ENCODE measurements at regions not wholly inside any gene's neighbourhood (a gene's known extent, or its start where the extent isn't known, plus 50 kb on each side); places are given as distances from the start of the nearest gene placed in this dataset.

GRCh38 chr2:167406558-167406957 is 518.3 kb downstream of the XIRP2 start (continued):
- TF ChIP-seq, protein P1, sequence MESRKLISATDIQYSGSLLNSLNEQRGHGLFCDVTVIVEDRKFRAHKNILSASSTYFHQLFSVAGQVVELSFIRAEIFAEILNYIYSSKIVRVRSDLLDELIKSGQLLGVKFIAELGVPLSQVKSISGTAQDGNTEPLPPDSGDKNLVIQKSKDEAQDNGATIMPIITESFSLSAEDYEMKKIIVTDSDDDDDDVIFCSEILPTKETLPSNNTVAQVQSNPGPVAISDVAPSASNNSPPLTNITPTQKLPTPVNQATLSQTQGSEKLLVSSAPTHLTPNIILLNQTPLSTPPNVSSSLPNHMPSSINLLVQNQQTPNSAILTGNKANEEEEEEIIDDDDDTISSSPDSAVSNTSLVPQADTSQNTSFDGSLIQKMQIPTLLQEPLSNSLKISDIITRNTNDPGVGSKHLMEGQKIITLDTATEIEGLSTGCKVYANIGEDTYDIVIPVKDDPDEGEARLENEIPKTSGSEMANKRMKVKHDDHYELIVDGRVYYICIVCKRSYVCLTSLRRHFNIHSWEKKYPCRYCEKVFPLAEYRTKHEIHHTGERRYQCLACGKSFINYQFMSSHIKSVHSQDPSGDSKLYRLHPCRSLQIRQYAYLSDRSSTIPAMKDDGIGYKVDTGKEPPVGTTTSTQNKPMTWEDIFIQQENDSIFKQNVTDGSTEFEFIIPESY (IDR thresholded peaks at IDR 0.05; ENCODE audit: borderline replicate concordance, low read depth), result no peak
- no peak for TF ChIP-seq TEAD4 (IDR thresholded peaks at IDR 0.05; ENCODE audit: borderline replicate concordance, insufficient read depth)

DNA sequence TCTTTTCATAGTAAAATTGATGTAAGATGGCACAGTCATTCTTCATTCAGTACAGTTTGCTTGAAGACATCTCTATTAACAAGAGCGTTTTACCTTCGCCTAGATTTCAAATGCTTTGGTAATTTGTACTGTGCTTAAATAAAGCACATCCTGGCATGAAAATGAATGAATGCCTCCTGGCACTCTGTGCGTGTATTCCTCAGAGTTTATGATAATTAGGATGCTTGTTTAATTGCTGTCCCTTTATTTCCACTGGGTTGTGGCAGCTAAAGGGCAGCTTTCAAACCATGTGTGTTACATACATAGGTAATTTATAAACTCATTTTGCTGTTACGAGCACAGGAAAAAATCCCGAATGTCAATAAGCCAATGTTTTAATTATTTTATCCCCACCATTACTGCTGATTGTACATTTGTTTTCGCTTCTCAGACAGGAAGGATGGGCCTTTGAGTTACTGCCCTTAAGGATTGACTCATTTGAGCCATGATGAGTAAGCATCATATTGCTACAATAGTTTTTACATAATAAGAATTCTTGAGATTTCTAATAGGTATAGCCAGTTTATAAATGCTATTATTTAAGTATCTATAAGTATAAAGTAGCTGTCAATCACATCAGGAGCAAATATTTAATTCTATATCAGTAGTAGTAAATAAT is 516.5 kb downstream of the XIRP2 start:
- 74% methylated on average over 6 of the region's 6 CpGs for WGBS (ENCODE audit: low lambda C conversion rate)
- POLR2A ChIA-PET, result no interaction called here
- Histone ChIP-seq H3K4me2 (no peak overlapping the region), H3K27ac (ENCODE audit: low read depth in 2 of 2, low read length in 1 of 2) (no peak overlapping the region), H3K9ac (no peak overlapping the region), H3K36me3 (replicated peaks in 1 of 2; ENCODE audit: control insufficient read depth in 1 of 2, insufficient read depth in 2 of 2, low read length in 1 of 2) (no peaks in the 10 kb centered on the region), H2AFZ (ENCODE audit: low read depth) (no peak overlapping the region), H3K9me2 (no peaks in the 10 kb centered on the region), H3K9me3 (no peaks in the 10 kb centered on the region), H3K4me3 (ENCODE audit: low read depth in 2 of 2, low read length in 1 of 2) (no peak overlapping the region), H3K4me1 (ENCODE audit: control insufficient read depth in 1 of 2, insufficient read depth in 2 of 2, low read depth in 1 of 2, low read length in 1 of 2) (no peaks in the 10 kb centered on the region; a peak in 1 of 4 replicates), H3F3A (replicated peaks; ENCODE audit: insufficient read depth) (no peaks in the 10 kb centered on the region), H4K20me1 (ENCODE audit: insufficient read depth) (no peaks in the 10 kb centered on the region), H3K79me2 (ENCODE audit: insufficient read depth) (no peaks in the 10 kb centered on the region), H3K27me3 (ENCODE audit: insufficient read depth) (no peaks in the 10 kb centered on the region)
- TF ChIP-seq SIN3A (IDR thresholded peaks at IDR 0.05; ENCODE audit: borderline replicate concordance, low read depth, low read length) (no peak), FOXJ3 (CRISPR knock-in tag; IDR thresholded peaks at IDR 0.05) (no peak), EP300 (IDR thresholded peaks at IDR 0.05; ENCODE audit: borderline replicate concordance in 1 of 2, low read depth in 1 of 2, low read length in 1 of 2) (no peak), MXI1 (IDR thresholded peaks at IDR 0.05; ENCODE audit: low read depth, low read length) (no peak), JUND (IDR thresholded peaks at IDR 0.05) (no peak), GATA2 (CRISPR knock-in tag; IDR thresholded peaks at IDR 0.05) (no peak), FOXM1 (IDR thresholded peaks at IDR 0.05; ENCODE audit: low read depth) (no peak), GABPA (IDR thresholded peaks at IDR 0.05; ENCODE audit: low read depth) (no peak), NRF1 (IDR thresholded peaks at IDR 0.05; ENCODE audit: low read depth, low read length) (no peak), TAF1 (IDR thresholded peaks at IDR 0.05; ENCODE audit: borderline replicate concordance, low read depth, low read length) (no peak), TCF12 (IDR thresholded peaks at IDR 0.05) (no peak), FOSL2 (IDR thresholded peaks at IDR 0.05; ENCODE audit: borderline replicate concordance, low read depth) (no peak), USF2 (IDR thresholded peaks at IDR 0.05; ENCODE audit: borderline replicate concordance, low read depth, low read length) (no peak), RXRA (IDR thresholded peaks at IDR 0.05; ENCODE audit: borderline replicate concordance, low read depth) (no peak)
- TF ChIP-seq, protein P2, sequence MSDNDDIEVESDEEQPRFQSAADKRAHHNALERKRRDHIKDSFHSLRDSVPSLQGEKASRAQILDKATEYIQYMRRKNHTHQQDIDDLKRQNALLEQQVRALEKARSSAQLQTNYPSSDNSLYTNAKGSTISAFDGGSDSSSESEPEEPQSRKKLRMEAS (IDR thresholded peaks at IDR 0.05; ENCODE audit: low read depth), result no peak
- TF ChIP-seq, protein P1 (IDR thresholded peaks at IDR 0.05; ENCODE audit: borderline replicate concordance, low read depth), result no peak
- no peak for DNase-seq
- CTCF ChIA-PET, result interaction anchor here (1.2 kb wide), 1 partner anchor 36 kb away, joined by 3 read pairs; no protein-coding TSS in a partner anchor

All from SK-N-SH (cell line).